OCI-LY3 (cell line): ENCODE measurements at regions not wholly inside any gene's neighbourhood (a gene's known extent, or its start where the extent isn't known, plus 50 kb on each side); places are given as distances from the start of the nearest gene placed in this dataset.

Experiments used
- EZH2phosphoT487 ChIP-seq: fragments of 200-600 bp; shearing (Covaris generic); IDR thresholded peaks from 2 replicates; pipeline ENCODE4 v1.6.1; 2018; ENCODE audit warnings: antibody characterized with exemption, mixed run types, low read depth
- TF ChIP-seq, protein P1 (sequence below): fragments of 200-600, 300-600 bp; sonication (generic); IDR thresholded peaks from 2 replicates; pipeline ENCODE4 v1.5.1; 2014; ENCODE audit warnings: antibody characterized with exemption, low read length, low read depth

DNA sequence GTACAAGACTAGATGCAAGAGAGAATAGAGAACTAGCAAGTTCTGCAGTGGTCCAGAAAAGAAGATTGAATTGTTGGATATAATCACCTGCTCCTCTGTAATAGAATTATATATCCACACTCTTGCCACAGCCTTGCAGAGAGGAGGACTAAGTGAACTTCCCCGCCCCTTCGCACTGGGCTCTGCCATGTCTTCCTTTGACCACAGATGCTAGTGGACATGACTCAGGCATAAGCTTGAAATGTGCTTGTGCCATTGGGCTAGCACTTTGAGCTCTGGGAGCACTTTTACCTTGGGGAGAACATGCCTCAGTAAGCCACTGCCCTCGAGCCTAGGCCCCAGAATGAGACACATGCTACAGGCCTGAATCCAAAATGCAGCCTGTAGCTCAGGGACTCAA is 113.5 kb upstream of the RASA1 start:
- TF ChIP-seq, protein P1, sequence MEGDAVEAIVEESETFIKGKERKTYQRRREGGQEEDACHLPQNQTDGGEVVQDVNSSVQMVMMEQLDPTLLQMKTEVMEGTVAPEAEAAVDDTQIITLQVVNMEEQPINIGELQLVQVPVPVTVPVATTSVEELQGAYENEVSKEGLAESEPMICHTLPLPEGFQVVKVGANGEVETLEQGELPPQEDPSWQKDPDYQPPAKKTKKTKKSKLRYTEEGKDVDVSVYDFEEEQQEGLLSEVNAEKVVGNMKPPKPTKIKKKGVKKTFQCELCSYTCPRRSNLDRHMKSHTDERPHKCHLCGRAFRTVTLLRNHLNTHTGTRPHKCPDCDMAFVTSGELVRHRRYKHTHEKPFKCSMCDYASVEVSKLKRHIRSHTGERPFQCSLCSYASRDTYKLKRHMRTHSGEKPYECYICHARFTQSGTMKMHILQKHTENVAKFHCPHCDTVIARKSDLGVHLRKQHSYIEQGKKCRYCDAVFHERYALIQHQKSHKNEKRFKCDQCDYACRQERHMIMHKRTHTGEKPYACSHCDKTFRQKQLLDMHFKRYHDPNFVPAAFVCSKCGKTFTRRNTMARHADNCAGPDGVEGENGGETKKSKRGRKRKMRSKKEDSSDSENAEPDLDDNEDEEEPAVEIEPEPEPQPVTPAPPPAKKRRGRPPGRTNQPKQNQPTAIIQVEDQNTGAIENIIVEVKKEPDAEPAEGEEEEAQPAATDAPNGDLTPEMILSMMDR, result no peak
- TF ChIP-seq EZH2phosphoT487, result no peak
